ENCODE measurements at regions not wholly inside any gene's neighbourhood (a gene's known extent, or its start where the extent isn't known, plus 50 kb on each side); places are given as distances from the start of the nearest gene placed in this dataset.
"Not testable (repeated sequence)": the region's sequence is repeated elsewhere in the genome, so short reads cannot be mapped to it uniquely, and the experiment has no call there.

- DNase-seq (ENCODE audit: low read depth) = no peak
These were observed 149.9 kb upstream of the FBXO33 start for GRCh38 chr14:39582028-39582654.

- DNase-seq (ENCODE audit: low read depth) = no peak
These were observed 149.2 kb upstream of the FBXO33 start for GRCh38 chr14:39581474-39581873.

DNA sequence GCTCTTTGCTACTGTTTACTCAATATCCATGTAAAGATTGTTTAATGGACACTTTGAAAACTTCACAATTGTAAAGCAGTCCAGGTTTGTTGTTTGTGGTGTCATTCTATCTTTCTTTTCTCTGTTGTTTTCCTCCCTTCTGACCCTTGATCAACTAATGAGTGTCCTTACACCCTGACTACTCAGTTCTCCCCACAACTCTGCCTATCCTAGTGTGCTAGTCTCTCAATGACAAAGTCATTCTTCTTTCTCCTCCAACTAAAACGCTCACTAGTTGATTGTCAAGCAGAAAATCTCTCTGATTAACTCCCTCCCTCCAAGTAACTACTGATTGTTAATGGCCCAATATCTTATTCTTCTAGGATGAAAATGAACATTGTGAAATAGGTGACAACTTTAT lies 148.5 kb upstream of the FBXO33 start:
- DNase-seq (ENCODE audit: low read depth) = no peak

GRCh38 chr14:39576736-39577135 lies 144.5 kb upstream of the FBXO33 start:
- DNase-seq (ENCODE audit: low read depth) = no peak

- DNase-seq (ENCODE audit: low read depth) = no peak
These were observed 144.0 kb upstream of the FBXO33 start for GRCh38 chr14:39576258-39576657.

DNA sequence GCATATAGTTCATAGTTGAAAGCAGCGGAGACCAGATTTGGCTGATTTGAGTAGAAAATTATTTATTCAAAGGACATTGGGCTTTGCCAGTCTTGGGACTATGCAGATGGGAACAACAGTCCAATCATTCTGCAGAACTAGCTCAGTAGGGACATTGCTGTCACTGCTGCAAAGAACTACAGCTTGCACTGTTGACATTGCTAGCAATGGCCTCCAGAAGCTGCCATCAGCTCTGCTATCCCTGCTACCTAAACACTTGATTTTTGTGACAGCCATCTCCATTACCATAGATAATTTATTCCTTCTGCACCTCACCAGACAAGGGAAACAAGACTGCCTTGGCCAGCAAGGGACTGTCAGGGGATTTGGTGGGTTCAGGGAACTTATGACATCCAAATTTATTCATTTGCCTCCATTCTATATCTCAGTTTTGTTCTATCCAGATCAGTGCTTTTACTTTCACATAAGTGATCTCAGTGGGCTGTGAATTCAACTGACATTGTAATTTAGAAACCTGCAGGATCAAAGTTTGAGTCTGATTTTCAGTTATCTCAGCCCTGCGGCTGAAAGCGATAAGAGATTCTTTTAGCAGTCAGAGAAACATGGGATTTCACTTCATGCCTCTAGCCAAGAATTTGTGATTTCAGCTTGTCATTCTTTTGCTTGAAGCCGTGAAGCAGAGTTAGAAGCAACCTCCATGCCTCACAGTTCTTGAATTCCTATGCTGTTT lies 136.7 kb upstream of the FBXO33 start:
- no peak for DNase-seq (ENCODE audit: low read depth)

GRCh38 chr14:39566795-39567194 lies 134.6 kb upstream of the FBXO33 start:
- DNase-seq (ENCODE audit: low read depth) = no peak

- no peak for DNase-seq (ENCODE audit: low read depth)
These were observed 131.1 kb upstream of the FBXO33 start for GRCh38 chr14:39563361-39563760.

- DNase-seq (ENCODE audit: low read depth) = no peak
These were observed 129.9 kb upstream of the FBXO33 start for GRCh38 chr14:39562175-39562574.

DNA sequence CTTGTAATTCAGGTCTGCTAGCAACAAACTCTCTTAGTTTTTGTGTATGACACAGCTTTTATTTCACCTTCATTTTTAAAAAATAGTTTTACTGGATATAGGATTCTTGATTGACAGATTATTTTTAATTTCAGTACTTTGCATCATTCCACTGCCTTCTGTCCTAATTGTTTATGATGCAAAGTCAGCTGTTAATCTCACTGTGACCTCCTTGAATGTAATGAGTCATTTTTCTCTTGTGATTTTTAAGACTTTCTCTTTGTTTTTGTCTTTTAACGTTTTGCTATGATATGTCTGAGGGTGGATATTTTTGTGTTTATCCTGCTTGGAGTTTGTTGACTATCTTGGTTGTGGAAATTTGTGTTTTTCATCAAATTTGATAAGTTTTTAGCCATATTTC lies 126.3 kb upstream of the FBXO33 start:
- no peak for DNase-seq (ENCODE audit: low read depth)

- DNase-seq (ENCODE audit: low read depth) = no peak
These were observed 123.5 kb upstream of the FBXO33 start for GRCh38 chr14:39555749-39556148.

- DNase-seq (ENCODE audit: low read depth) = no peak
These were observed 122.3 kb upstream of the FBXO33 start for GRCh38 chr14:39554576-39554975.

GRCh38 chr14:39548358-39548757 lies 116.1 kb upstream of the FBXO33 start:
- DNase-seq (ENCODE audit: low read depth) = no peak

- no peak for DNase-seq (ENCODE audit: low read depth)
These were observed 115.6 kb upstream of the FBXO33 start for GRCh38 chr14:39547845-39548244.

DNA sequence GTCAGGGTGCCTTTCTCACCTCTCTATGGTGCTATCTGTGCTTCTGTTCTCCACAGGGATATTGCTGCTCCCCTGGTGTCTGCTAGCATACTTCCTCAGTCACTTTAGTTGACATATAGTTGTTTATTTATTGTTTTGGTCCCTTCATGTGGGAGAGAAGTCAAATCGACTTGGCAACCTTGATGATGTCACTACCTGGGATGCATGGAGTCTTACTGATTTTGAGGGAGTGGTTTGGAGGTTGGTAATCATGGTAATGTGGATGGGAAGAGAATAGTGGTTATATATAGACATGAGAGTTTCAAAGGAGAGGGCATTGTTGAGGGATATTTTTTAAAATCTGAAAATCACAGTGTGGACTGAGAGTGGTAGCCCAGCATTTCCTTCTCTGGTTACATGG lies 73.6 kb upstream of the FBXO33 start:
- DNase-seq (ENCODE audit: low read depth) = no peak

GRCh38 chr14:39500253-39500652 lies 68.0 kb upstream of the FBXO33 start:
- no peak for DNase-seq (ENCODE audit: low read depth)

- DNase-seq (ENCODE audit: low read depth) = no peak
These were observed 67.3 kb upstream of the FBXO33 start for GRCh38 chr14:39499514-39499913.

DNA sequence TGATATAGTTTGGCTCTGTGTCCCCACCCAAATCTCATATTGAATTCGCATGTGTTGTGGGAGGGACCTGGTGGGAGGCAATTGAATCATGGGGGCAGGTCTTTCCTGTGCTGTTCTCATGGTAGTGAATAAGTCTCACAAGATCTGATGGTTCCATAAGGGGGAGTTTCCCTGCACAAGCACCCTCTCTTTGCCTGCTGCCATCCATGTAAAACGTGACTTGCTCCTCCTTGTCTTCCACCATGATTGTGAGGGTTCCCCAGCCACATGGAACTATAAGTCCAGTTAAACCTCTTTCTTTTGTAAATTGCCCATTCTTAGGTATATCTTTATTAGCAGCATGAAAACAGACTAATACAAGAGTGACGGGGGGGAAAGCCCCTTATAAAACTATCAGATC lies 65.4 kb upstream of the FBXO33 start:
- not testable (repeated sequence) for DNase-seq (ENCODE audit: low read depth)

GRCh38 chr14:39492267-39492666 lies 60.0 kb upstream of the FBXO33 start:
- DNase-seq (ENCODE audit: low read depth) = peak; percentile 60

DNA sequence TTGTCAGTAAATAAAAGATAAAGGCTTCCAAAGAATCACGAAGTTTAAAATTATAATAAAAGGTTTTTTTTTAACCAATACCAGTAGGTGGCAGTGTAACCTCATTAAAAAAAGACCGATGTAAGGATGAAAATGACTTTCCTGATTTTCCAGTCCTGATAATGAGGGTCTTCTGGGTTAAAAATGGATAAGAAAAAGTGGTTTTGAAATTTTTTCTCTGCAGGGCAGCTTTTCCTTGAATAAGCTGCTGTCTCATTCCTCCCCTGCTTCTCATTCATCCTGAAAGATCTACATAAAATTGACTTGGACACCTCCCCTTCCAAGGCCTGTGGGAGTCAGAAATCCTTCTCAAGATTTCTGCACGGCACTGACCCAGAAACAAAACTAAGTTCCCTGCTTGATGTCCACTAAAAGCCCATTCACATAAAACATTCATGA lies 58.9 kb upstream of the FBXO33 start:
- DNase-seq (ENCODE audit: low read depth) = peak; percentile 28

DNA sequence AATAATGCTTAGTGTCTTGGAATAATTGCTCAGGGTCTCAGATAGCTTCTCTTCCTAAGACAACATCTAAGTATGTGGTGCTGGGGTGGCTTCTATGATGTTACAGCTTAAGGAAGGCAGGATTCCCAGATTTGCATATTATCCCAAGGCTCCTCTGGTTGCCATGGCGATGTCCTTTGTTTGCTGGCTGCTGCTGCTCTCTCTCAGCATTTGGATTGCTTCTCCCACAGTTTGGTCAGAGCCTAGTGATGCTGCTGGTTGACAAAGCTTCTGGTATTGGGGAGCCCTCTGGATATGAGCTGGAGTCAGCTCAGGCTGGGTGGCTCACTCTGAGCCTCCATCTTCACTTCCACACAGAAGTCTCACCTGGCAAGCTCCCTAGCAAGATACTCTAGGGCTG lies 56.4 kb upstream of the FBXO33 start:
- no peak for DNase-seq (ENCODE audit: low read depth)

GRCh38 chr14:39483682-39484081 lies 51.4 kb upstream of the FBXO33 start:
- DNase-seq (ENCODE audit: low read depth) = no peak
